Type B pancreatic cell (in vitro differentiated cells): ENCODE measurements at regions not wholly inside any gene's neighbourhood (a gene's known extent, or its start where the extent isn't known, plus 50 kb on each side); places are given as distances from the start of the nearest gene placed in this dataset.

Source experiments
- DNase-seq: peaks from one replicate; pipeline ENCODE4 v3.0.0; 2021; ENCODE audit warnings: mixed read lengths; ENCODE audit not compliant: unreplicated experiment; ENCODE audit errors: extremely low spot score
- H3K27ac Mint-ChIP-seq: 2 replicates; pipeline ENCODE4 v1.8.0; 2021; ENCODE audit warnings: mild to moderate bottlenecking, mixed read lengths
- H3K27me3 Mint-ChIP-seq: 2 replicates; pipeline ENCODE4 v1.8.0; 2021; ENCODE audit warnings: mixed read lengths
- H3K36me3 Mint-ChIP-seq: 2 replicates; pipeline ENCODE4 v1.8.0; 2021; ENCODE audit warnings: mixed read lengths
- H3K4me1 Mint-ChIP-seq: one replicate; pipeline ENCODE4 v1.8.0; 2021; ENCODE audit warnings: mixed read lengths; ENCODE audit not compliant: unreplicated experiment
- H3K4me3 Mint-ChIP-seq: 2 replicates; pipeline ENCODE4 v1.8.0; 2021; ENCODE audit warnings: mild to moderate bottlenecking, mixed read lengths
- H3K9me3 Mint-ChIP-seq: 2 replicates; pipeline ENCODE4 v1.8.0; 2021; ENCODE audit warnings: mixed read lengths
- CTCF ChIP-seq: fragments of 200-600 bp; sonication (generic); conservative IDR thresholded peaks from 2 replicates; pipeline ENCODE4 v1.5.0; 2021; ENCODE audit warnings: antibody characterized with exemption, mild to moderate bottlenecking

GRCh38 chr19:30908262-30908771 is 440.9 kb downstream of the TSHZ3 start:
- Mint-ChIP-seq H3K27ac (no peak overlapping the region), H3K4me3 (no peak overlapping the region), H3K27me3 (no peaks in the 10 kb centered on the region), H3K9me3 (no peaks in the 10 kb centered on the region), H3K4me1 (peaks cover 38% of the 10 kb centered on the region), H3K36me3 (no peaks in the 10 kb centered on the region)
- no peak for TF ChIP-seq CTCF
- DNase-seq = no peak

GRCh38 chr19:30906871-30907270 is 442.4 kb downstream of the TSHZ3 start:
- no peak for DNase-seq
- Mint-ChIP-seq H3K4me1 (peaks cover 35% of the 10 kb centered on the region), H3K9me3 (no peaks in the 10 kb centered on the region), H3K4me3 (no peak overlapping the region), H3K27ac (no peak overlapping the region), H3K36me3 (no peaks in the 10 kb centered on the region), H3K27me3 (peaks cover 3% of the 10 kb centered on the region)
- TF ChIP-seq CTCF = no peak

GRCh38 chr19:30900051-30900450 is 449.2 kb downstream of the TSHZ3 start:
- H3K4me3 Mint-ChIP-seq = no peak overlapping the region

GRCh38 chr19:30898353-30899103 is 450.7 kb downstream of the TSHZ3 start:
- peaks cover 3% of the 10 kb centered on the region for H3K27me3 Mint-ChIP-seq
- H3K4me1 Mint-ChIP-seq = peaks cover 10% of the 10 kb centered on the region
- no peak overlapping the region for H3K27ac Mint-ChIP-seq
- H3K4me3 Mint-ChIP-seq = no peak overlapping the region
- H3K9me3 Mint-ChIP-seq = no peaks in the 10 kb centered on the region
- H3K36me3 Mint-ChIP-seq = no peaks in the 10 kb centered on the region
- no peak for DNase-seq
- TF ChIP-seq CTCF = no peak

More at GRCh38 chr19:30900051-30900450, 449.2 kb downstream of the TSHZ3 start:
- Mint-ChIP-seq H3K9me3 (no peaks in the 10 kb centered on the region), H3K27me3 (peaks cover 3% of the 10 kb centered on the region), H3K4me1 (peaks cover 10% of the 10 kb centered on the region), H3K27ac (no peak overlapping the region), H3K36me3 (no peaks in the 10 kb centered on the region)
- no peak for TF ChIP-seq CTCF
- no peak for DNase-seq

- no peak overlapping the region for H3K4me3 Mint-ChIP-seq
- H3K36me3 Mint-ChIP-seq = no peaks in the 10 kb centered on the region
- no peaks in the 10 kb centered on the region for H3K9me3 Mint-ChIP-seq
- peaks cover 10% of the 10 kb centered on the region for H3K4me1 Mint-ChIP-seq
- no peak for TF ChIP-seq CTCF
- no peak for DNase-seq
- no peak overlapping the region for H3K27ac Mint-ChIP-seq
- peaks cover 2% of the 10 kb centered on the region for H3K27me3 Mint-ChIP-seq
These were observed 451.7 kb downstream of the TSHZ3 start for GRCh38 chr19:30897553-30897952.
